ENCODE measurements at regions not wholly inside any gene's neighbourhood (a gene's known extent, or its start where the extent isn't known, plus 50 kb on each side); places are given as distances from the start of the nearest gene placed in this dataset.

GRCh38 chr2:17052001-17052400 lies 386.4 kb upstream of the CYRIA start:
- TF ChIP-seq EZH2 (IDR thresholded peaks at IDR 0.05), result no peak
- TF ChIP-seq EZH2phosphoT487 (IDR thresholded peaks at IDR 0.05), result no peak
- TF ChIP-seq, protein P1, sequence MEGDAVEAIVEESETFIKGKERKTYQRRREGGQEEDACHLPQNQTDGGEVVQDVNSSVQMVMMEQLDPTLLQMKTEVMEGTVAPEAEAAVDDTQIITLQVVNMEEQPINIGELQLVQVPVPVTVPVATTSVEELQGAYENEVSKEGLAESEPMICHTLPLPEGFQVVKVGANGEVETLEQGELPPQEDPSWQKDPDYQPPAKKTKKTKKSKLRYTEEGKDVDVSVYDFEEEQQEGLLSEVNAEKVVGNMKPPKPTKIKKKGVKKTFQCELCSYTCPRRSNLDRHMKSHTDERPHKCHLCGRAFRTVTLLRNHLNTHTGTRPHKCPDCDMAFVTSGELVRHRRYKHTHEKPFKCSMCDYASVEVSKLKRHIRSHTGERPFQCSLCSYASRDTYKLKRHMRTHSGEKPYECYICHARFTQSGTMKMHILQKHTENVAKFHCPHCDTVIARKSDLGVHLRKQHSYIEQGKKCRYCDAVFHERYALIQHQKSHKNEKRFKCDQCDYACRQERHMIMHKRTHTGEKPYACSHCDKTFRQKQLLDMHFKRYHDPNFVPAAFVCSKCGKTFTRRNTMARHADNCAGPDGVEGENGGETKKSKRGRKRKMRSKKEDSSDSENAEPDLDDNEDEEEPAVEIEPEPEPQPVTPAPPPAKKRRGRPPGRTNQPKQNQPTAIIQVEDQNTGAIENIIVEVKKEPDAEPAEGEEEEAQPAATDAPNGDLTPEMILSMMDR (IDR thresholded peaks at IDR 0.05), result no peak
- no peak overlapping the region for H3K27ac ChIP-seq
- DNase-seq (ENCODE audit: low spot score), result peak; percentile 51
- Mint-ChIP-seq H3K27me3 (ENCODE audit: insufficient read depth, low read depth) (no peaks in the 10 kb centered on the region), H3K27ac (peak overlapping the region; percentile 31), H3K9me3 (no peaks in the 10 kb centered on the region), H3K36me3 (no peaks in the 10 kb centered on the region), H3K4me3 (no peak overlapping the region), H3K4me1 (peaks cover 38% of the 10 kb centered on the region)
- H4K20me1 ChIP-seq (ENCODE audit: low read depth), result no peaks in the 10 kb centered on the region
- H2AFZ ChIP-seq (replicated peaks), result no peak overlapping the region
- H3K79me2 ChIP-seq (ENCODE audit: low read depth), result no peaks in the 10 kb centered on the region
- H3K4me2 ChIP-seq, result peak overlapping the region; percentile 40
- no peak overlapping the region for H3K4me3 ChIP-seq
- no peaks in the 10 kb centered on the region for H3K36me3 ChIP-seq
- H3F3A ChIP-seq (ENCODE audit: low read depth), result peaks cover 8% of the 10 kb centered on the region
- no peaks in the 10 kb centered on the region for H3K9me3 ChIP-seq (ENCODE audit: low read depth)
- H3K4me1 ChIP-seq, result peaks cover 26% of the 10 kb centered on the region
- H3K27me3 ChIP-seq, result no peaks in the 10 kb centered on the region
- no peak overlapping the region for H3K9ac ChIP-seq

GRCh38 chr2:17051538-17051937 lies 385.9 kb upstream of the CYRIA start:
- Histone ChIP-seq H3K27me3 (no peaks in the 10 kb centered on the region), H2AFZ (replicated peaks) (no peak overlapping the region), H4K20me1 (ENCODE audit: low read depth) (no peaks in the 10 kb centered on the region), H3K4me2 (peak overlapping the region; percentile 40), H3F3A (ENCODE audit: low read depth) (peaks cover 8% of the 10 kb centered on the region), H3K4me1 (peaks cover 25% of the 10 kb centered on the region), H3K27ac (no peak overlapping the region), H3K9me3 (ENCODE audit: low read depth) (no peaks in the 10 kb centered on the region), H3K9ac (no peak overlapping the region), H3K79me2 (ENCODE audit: low read depth) (no peaks in the 10 kb centered on the region), H3K4me3 (no peak overlapping the region), H3K36me3 (no peaks in the 10 kb centered on the region)
- TF ChIP-seq EZH2 (IDR thresholded peaks at IDR 0.05), result no peak
- H3K27me3 Mint-ChIP-seq (ENCODE audit: insufficient read depth, low read depth), result no peaks in the 10 kb centered on the region
- DNase-seq (ENCODE audit: low spot score), result no peak
- no peak overlapping the region for H3K4me3 Mint-ChIP-seq
- H3K36me3 Mint-ChIP-seq, result no peaks in the 10 kb centered on the region
- H3K27ac Mint-ChIP-seq, result peak overlapping the region; percentile 31
- no peaks in the 10 kb centered on the region for H3K9me3 Mint-ChIP-seq
- H3K4me1 Mint-ChIP-seq, result peaks cover 34% of the 10 kb centered on the region

GRCh38 chr2:17043173-17043572 lies 377.5 kb upstream of the CYRIA start:
- H3K9me3 ChIP-seq (ENCODE audit: low read depth), result no peaks in the 10 kb centered on the region
- H3K4me2 ChIP-seq, result no peak overlapping the region

GRCh38 chr2:17036361-17036760 lies 370.7 kb upstream of the CYRIA start:
- H3K27ac ChIP-seq, result no peak overlapping the region
- no peak overlapping the region for H3K4me3 ChIP-seq
- DNase-seq (ENCODE audit: low spot score), result no peak
- H4K20me1 ChIP-seq (ENCODE audit: low read depth), result no peaks in the 10 kb centered on the region
- no peak overlapping the region for H3K4me3 Mint-ChIP-seq
- H2AFZ ChIP-seq (replicated peaks), result no peak overlapping the region
- H3K9ac ChIP-seq, result no peak overlapping the region
- peaks cover 5% of the 10 kb centered on the region for H3K9me3 Mint-ChIP-seq
- no peaks in the 10 kb centered on the region for H3K36me3 ChIP-seq
- H3K36me3 Mint-ChIP-seq, result no peaks in the 10 kb centered on the region
- H3K4me1 Mint-ChIP-seq, result peaks cover 4% of the 10 kb centered on the region
- no peaks in the 10 kb centered on the region for H3K4me1 ChIP-seq
- no peaks in the 10 kb centered on the region for H3K9me3 ChIP-seq (ENCODE audit: low read depth)
- peaks cover 2% of the 10 kb centered on the region for H3K27me3 Mint-ChIP-seq (ENCODE audit: insufficient read depth, low read depth)
- H3K4me2 ChIP-seq, result no peak overlapping the region
- no peak overlapping the region for H3K27ac Mint-ChIP-seq
- no peaks in the 10 kb centered on the region for H3F3A ChIP-seq (ENCODE audit: low read depth)
- TF ChIP-seq EZH2 (IDR thresholded peaks at IDR 0.05) (no peak), EZH2phosphoT487 (IDR thresholded peaks at IDR 0.05) (no peak)
- TF ChIP-seq, protein P1 (IDR thresholded peaks at IDR 0.05), result no peak
- H3K79me2 ChIP-seq (ENCODE audit: low read depth), result no peaks in the 10 kb centered on the region
- H3K27me3 ChIP-seq, result no peaks in the 10 kb centered on the region

More at GRCh38 chr2:17043173-17043572, 377.5 kb upstream of the CYRIA start:
- TF ChIP-seq EZH2 (IDR thresholded peaks at IDR 0.05), result no peak
- no peak overlapping the region for H2AFZ ChIP-seq (replicated peaks)
- no peak for DNase-seq (ENCODE audit: low spot score)
- H3K79me2 ChIP-seq (ENCODE audit: low read depth), result no peaks in the 10 kb centered on the region
- no peak overlapping the region for H3K9ac ChIP-seq
- H3F3A ChIP-seq (ENCODE audit: low read depth), result no peaks in the 10 kb centered on the region
- H3K36me3 ChIP-seq, result no peaks in the 10 kb centered on the region
- Mint-ChIP-seq H3K27me3 (ENCODE audit: insufficient read depth, low read depth) (peaks cover 3% of the 10 kb centered on the region), H3K9me3 (peaks cover 5% of the 10 kb centered on the region), H3K4me3 (no peak overlapping the region), H3K4me1 (peaks cover 16% of the 10 kb centered on the region), H3K36me3 (no peaks in the 10 kb centered on the region), H3K27ac (no peak overlapping the region)
- no peaks in the 10 kb centered on the region for H3K4me1 ChIP-seq
- H3K27me3 ChIP-seq, result no peaks in the 10 kb centered on the region
- no peak overlapping the region for H3K27ac ChIP-seq
- H4K20me1 ChIP-seq (ENCODE audit: low read depth), result no peaks in the 10 kb centered on the region
- no peak overlapping the region for H3K4me3 ChIP-seq

Measured in neural progenitor cell (in vitro differentiated cells).